Brain microvascular endothelial cell (primary cell): ENCODE measurements at regions not wholly inside any gene's neighbourhood (a gene's known extent, or its start where the extent isn't known, plus 50 kb on each side); places are given as distances from the start of the nearest gene placed in this dataset.

Source experiments
- DNase-seq: peaks from one replicate; pipeline ENCODE4 v3.0.0-alpha.2; 2020
- H3K27ac ChIP-seq: fragments of 250-450 bp; sonication (Bioruptor Pico); 2 replicates; pipeline ENCODE4 v1.5.1; 2020; ENCODE audit warnings: mild to moderate bottlenecking, moderate library complexity
- H3K27me3 ChIP-seq: fragments of 250-450 bp; sonication (Bioruptor Pico); replicated peaks from 2 replicates; pipeline ENCODE4 v1.5.1; 2020; ENCODE audit warnings: mild to moderate bottlenecking
- H3K36me3 ChIP-seq: fragments of 250-450 bp; sonication (Bioruptor Pico); replicated peaks from 2 replicates; pipeline ENCODE4 v1.5.1; 2020; ENCODE audit warnings: mild to moderate bottlenecking
- H3K4me3 ChIP-seq: 2 replicates; pipeline ENCODE4 v1.5.1; 2011; ENCODE audit warnings: low read depth, mild to moderate bottlenecking, control low read depth, low read length, moderate library complexity
- in situ Hi-C: cut with HindIII; loops from 2 replicates; pipeline ENCODE4 v1.10.0; 2017; ENCODE audit warnings: low sequenced_read_pairs, low pct_ligation_motif_present
- TF ChIP-seq, protein P1 (sequence below): IDR thresholded peaks from 2 replicates; pipeline ENCODE4 v1.5.1; 2011; ENCODE audit warnings: low read depth, mild to moderate bottlenecking, moderate library complexity, low read length, control low read depth, inconsistent platforms; ENCODE audit errors: missing control alignments

DNA sequence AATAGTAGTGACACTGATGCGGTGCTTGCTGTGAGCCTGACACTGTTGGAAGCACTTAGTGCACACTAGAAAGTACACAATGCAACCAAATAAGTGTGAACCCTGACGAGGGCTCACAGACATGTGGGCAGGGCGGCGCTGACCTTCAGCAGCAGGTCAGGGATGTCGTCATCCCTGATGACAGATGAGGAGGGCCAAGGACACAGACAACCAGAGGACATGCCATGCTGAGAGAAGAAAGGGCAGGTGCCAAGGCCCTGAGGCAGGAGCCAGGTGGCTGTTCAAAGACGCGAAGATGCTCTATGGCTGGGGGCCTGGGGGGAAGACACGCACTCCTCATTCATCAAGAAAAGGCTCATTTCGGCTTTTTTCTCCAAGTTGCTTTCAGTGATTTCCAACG, 176.4 kb upstream of the CST7 start:
- no peak for DNase-seq
- TF ChIP-seq, protein P1, sequence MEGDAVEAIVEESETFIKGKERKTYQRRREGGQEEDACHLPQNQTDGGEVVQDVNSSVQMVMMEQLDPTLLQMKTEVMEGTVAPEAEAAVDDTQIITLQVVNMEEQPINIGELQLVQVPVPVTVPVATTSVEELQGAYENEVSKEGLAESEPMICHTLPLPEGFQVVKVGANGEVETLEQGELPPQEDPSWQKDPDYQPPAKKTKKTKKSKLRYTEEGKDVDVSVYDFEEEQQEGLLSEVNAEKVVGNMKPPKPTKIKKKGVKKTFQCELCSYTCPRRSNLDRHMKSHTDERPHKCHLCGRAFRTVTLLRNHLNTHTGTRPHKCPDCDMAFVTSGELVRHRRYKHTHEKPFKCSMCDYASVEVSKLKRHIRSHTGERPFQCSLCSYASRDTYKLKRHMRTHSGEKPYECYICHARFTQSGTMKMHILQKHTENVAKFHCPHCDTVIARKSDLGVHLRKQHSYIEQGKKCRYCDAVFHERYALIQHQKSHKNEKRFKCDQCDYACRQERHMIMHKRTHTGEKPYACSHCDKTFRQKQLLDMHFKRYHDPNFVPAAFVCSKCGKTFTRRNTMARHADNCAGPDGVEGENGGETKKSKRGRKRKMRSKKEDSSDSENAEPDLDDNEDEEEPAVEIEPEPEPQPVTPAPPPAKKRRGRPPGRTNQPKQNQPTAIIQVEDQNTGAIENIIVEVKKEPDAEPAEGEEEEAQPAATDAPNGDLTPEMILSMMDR, result no peak
- Histone ChIP-seq H3K36me3 (no peaks in the 10 kb centered on the region), H3K27ac (no peak overlapping the region), H3K27me3 (no peaks in the 10 kb centered on the region), H3K4me3 (no peak overlapping the region)
- in situ Hi-C loops, result no loop called here

DNA sequence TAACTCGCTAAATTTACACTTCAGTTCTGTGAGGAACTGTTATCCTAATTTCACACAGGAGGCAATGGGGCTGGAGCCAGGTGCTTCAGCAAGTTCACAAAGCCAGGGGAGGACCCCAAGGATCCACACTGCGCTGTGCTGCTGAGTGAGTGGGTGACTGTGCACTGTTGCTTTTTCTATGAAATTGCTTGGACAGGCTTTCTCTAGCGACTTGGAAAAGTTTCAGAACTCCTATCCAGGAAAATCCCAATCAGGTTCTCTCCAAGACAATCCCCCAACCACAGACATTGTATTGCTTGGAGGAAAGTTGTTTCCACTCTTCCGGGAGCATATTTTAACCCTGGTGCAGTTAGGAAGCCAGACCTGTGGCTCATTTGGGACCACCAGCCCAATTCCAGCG, 175.9 kb upstream of the CST7 start:
- Histone ChIP-seq H3K36me3 (no peaks in the 10 kb centered on the region), H3K4me3 (no peak overlapping the region), H3K27ac (no peak overlapping the region), H3K27me3 (no peaks in the 10 kb centered on the region)
- in situ Hi-C loops, result no loop called here
- TF ChIP-seq, protein P1, result no peak
- DNase-seq, result no peak

DNA sequence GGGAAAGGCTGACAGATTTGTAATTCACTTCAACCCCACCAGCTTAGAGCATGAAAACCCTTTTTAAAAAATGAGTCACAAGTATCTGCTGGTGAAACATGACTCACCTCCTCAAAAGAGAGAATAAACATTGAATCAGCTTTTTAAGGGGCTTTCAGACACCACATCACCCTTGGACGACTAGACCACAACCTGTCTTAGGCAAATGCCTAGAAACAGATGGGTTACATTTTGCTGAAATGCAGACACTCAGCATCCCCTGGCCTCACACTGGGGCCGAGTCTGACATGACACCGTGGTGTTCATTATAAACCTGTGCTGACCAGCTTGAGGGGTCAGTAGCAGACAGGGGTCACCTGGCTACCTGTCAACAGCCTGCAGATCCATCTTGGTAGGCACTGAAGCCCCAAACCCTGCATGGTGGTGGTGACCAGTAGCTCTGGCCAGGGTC, 175.3 kb upstream of the CST7 start:
- Histone ChIP-seq H3K4me3 (no peak overlapping the region), H3K27me3 (no peaks in the 10 kb centered on the region), H3K27ac (no peak overlapping the region), H3K36me3 (no peaks in the 10 kb centered on the region)
- peak; percentile 67 for DNase-seq
- in situ Hi-C loops, result no loop called here
- TF ChIP-seq, protein P1, result no peak

DNA sequence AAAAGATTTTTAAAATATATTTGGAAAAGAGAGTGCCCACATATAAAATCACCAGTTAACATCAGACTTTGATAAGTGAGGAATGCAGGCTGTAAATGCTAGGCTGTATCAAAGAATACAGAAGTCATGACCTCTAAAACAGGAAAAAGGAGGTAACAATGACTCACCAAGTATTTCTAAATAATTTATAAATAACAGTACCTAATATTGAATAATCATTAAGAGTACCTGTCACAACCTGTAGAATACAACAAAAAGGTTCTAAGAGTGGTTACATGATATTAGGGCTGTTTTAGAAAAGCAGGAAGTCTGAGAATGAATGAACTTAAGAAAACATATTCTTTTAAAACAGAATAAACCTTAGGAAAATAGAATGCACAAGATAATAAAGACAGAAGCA, 173.1 kb upstream of the CST7 start:
- in situ Hi-C loops, result no loop called here
- no peak overlapping the region for H3K27ac ChIP-seq
- no peaks in the 10 kb centered on the region for H3K27me3 ChIP-seq
- TF ChIP-seq, protein P1, result no peak
- no peak for DNase-seq
- no peaks in the 10 kb centered on the region for H3K36me3 ChIP-seq
- H3K4me3 ChIP-seq, result no peak overlapping the region

DNA sequence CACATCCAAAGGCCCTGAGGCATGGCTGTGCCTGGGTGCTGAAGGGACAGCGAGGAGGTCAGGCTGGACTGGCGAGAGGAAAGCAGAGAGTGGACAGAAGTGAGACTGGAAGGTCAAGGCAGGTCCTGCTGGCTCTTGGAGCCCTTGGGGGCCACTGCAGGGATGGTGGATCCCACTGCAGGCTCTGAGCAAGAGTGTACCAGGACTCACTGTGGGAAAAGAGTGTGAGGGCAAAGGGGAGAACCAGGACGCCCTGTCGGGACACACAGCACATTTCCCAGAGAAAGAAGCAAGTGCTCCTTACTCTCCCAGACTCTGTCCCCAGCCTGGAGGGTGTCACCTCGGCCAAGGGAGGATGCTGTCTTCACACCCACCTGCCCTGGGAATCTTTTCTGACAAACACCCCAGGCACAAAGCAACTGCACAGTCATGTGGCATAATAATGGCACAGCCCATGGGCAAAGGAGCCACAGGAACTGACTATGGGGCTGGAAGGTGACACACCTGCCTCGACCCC, 172.3 kb upstream of the CST7 start:
- H3K27me3 ChIP-seq, result no peaks in the 10 kb centered on the region
- in situ Hi-C loops, result no loop called here
- no peak for DNase-seq

More for the DNA sequence above, 172.3 kb upstream of the CST7 start:
- no peak overlapping the region for H3K27ac ChIP-seq
- no peak overlapping the region for H3K4me3 ChIP-seq
- no peaks in the 10 kb centered on the region for H3K36me3 ChIP-seq
- TF ChIP-seq, protein P1, result no peak
